PC-3 (cell line): ENCODE measurements at regions not wholly inside any gene's neighbourhood (a gene's known extent, or its start where the extent isn't known, plus 50 kb on each side); places are given as distances from the start of the nearest gene placed in this dataset.

Source experiments
- EZH2 ChIP-seq: fragments of 300-600 bp; sonication (generic); IDR thresholded peaks from one replicate; pipeline ENCODE4 v1.6.1; 2017; ENCODE audit warnings: antibody characterized with exemption, mild to moderate bottlenecking, low read length; ENCODE audit not compliant: unreplicated experiment
- EZH2phosphoT487 ChIP-seq: fragments of 300-600 bp; sonication (generic); IDR thresholded peaks from 2 replicates; pipeline ENCODE4 v1.6.1; 2018; ENCODE audit warnings: mild to moderate bottlenecking, antibody characterized with exemption, low read length, borderline replicate concordance
- TF ChIP-seq, protein P1 (sequence below): fragments of 300-600 bp; sonication (generic); conservative IDR thresholded peaks from 2 replicates; pipeline ENCODE4 v1.5.1; 2017; ENCODE audit warnings: antibody characterized with exemption, low read depth, mild to moderate bottlenecking, low read length

- TF ChIP-seq, protein P1, sequence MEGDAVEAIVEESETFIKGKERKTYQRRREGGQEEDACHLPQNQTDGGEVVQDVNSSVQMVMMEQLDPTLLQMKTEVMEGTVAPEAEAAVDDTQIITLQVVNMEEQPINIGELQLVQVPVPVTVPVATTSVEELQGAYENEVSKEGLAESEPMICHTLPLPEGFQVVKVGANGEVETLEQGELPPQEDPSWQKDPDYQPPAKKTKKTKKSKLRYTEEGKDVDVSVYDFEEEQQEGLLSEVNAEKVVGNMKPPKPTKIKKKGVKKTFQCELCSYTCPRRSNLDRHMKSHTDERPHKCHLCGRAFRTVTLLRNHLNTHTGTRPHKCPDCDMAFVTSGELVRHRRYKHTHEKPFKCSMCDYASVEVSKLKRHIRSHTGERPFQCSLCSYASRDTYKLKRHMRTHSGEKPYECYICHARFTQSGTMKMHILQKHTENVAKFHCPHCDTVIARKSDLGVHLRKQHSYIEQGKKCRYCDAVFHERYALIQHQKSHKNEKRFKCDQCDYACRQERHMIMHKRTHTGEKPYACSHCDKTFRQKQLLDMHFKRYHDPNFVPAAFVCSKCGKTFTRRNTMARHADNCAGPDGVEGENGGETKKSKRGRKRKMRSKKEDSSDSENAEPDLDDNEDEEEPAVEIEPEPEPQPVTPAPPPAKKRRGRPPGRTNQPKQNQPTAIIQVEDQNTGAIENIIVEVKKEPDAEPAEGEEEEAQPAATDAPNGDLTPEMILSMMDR: no peak
- TF ChIP-seq EZH2phosphoT487 (no peak), EZH2 (no peak)
Measured at GRCh38 chr5:38692781-38693527, 136.5 kb upstream of the LIFR start.
